ENCODE measurements at regions not wholly inside any gene's neighbourhood (a gene's known extent, or its start where the extent isn't known, plus 50 kb on each side); places are given as distances from the start of the nearest gene placed in this dataset.

DNA sequence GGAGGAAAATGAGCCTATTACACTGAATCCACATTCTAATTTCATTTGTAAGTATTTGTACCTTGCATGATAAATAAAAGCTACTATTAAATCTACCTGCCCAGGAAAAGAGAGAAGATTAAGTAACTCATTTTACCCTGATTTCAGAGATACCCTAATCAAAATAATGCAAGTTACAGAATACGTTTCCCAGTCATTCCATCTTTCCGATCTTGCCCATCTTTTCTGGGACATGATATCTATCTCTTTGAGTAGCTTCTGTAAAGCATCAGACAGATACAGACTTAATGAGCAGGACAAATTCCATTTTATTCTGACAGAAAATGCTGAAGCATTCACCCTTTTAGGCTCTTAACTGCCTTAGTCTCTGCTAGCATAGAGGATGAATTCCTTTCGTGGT lies 56.6 kb downstream of the SPRY2 start:
- TF ChIP-seq, protein P1, sequence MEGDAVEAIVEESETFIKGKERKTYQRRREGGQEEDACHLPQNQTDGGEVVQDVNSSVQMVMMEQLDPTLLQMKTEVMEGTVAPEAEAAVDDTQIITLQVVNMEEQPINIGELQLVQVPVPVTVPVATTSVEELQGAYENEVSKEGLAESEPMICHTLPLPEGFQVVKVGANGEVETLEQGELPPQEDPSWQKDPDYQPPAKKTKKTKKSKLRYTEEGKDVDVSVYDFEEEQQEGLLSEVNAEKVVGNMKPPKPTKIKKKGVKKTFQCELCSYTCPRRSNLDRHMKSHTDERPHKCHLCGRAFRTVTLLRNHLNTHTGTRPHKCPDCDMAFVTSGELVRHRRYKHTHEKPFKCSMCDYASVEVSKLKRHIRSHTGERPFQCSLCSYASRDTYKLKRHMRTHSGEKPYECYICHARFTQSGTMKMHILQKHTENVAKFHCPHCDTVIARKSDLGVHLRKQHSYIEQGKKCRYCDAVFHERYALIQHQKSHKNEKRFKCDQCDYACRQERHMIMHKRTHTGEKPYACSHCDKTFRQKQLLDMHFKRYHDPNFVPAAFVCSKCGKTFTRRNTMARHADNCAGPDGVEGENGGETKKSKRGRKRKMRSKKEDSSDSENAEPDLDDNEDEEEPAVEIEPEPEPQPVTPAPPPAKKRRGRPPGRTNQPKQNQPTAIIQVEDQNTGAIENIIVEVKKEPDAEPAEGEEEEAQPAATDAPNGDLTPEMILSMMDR (conservative IDR thresholded peaks at IDR 0.05; ENCODE audit: low read depth, low read length): no peak
- no peak for TF ChIP-seq USF2 (IDR thresholded peaks at IDR 0.05; ENCODE audit: low read depth, low read length)
- TF ChIP-seq POLR2A (IDR thresholded peaks at IDR 0.05; ENCODE audit: low read depth, low read length): no peak
- no peak for TF ChIP-seq CEBPB (IDR thresholded peaks at IDR 0.05; ENCODE audit: low read depth, low read length)
- no peak for TF ChIP-seq MAZ (IDR thresholded peaks at IDR 0.05; ENCODE audit: borderline replicate concordance, low read depth, low read length)
- TF ChIP-seq FOS (IDR thresholded peaks at IDR 0.05; ENCODE audit: low read depth, low read length): no peak
- TF ChIP-seq SMC3 (IDR thresholded peaks at IDR 0.05; ENCODE audit: low read depth, low read length): no peak
- no peak for TF ChIP-seq MAFK (IDR thresholded peaks at IDR 0.05; ENCODE audit: low read depth, low read length)

All from IMR-90 (cell line).